Subcutaneous abdominal adipose tissue (tissue), 5 donors: ENCODE measurements at regions not wholly inside any gene's neighbourhood (a gene's known extent, or its start where the extent isn't known, plus 50 kb on each side); places are given as distances from the start of the nearest gene placed in this dataset.
"Not testable (repeated sequence)": the region's sequence is repeated elsewhere in the genome, so short reads cannot be mapped to it uniquely, and the experiment has no call there.

Experiments
- H3K27ac ChIP-seq: one replicate; pipeline ENCODE4 v1.7.0; 2013; ENCODE audit warnings: low read depth, mild to moderate bottlenecking, inconsistent platforms, low read length, moderate library complexity
- H3K27me3 ChIP-seq, 5 donors: one replicate each; pipeline ENCODE4 v1.7.0; 2013; ENCODE audit warnings: low read length in 5 of 5, inconsistent platforms in 1 of 5; ENCODE audit not compliant: control insufficient read depth in 5 of 5, insufficient read depth in 4 of 5
- H3K36me3 ChIP-seq, 5 donors: one replicate each; pipeline ENCODE4 v1.7.0; 2013; ENCODE audit warnings: low read length in 5 of 5; ENCODE audit not compliant: control insufficient read depth in 5 of 5, insufficient read depth in 5 of 5
- H3K4me1 ChIP-seq, 5 donors: one replicate each; pipeline ENCODE4 v1.7.0; 2013; ENCODE audit warnings: low read length in 5 of 5, mild to moderate bottlenecking in 3 of 5, moderate library complexity in 1 of 5; ENCODE audit not compliant: control insufficient read depth in 5 of 5, insufficient read depth in 5 of 5
- H3K4me3 ChIP-seq, 5 donors: one replicate each; pipeline ENCODE4 v1.7.0; 2013; ENCODE audit warnings: low read length in 5 of 5, low read depth in 1 of 5
- H3K9ac ChIP-seq, 5 donors: one replicate each; pipeline ENCODE4 v1.7.0; 2013; ENCODE audit warnings: low read length in 5 of 5, mild to moderate bottlenecking in 4 of 5, moderate library complexity in 3 of 5
- H3K9me3 ChIP-seq, 5 donors: one replicate each; pipeline ENCODE4 v1.7.0; 2013; ENCODE audit warnings: low read length in 5 of 5; ENCODE audit not compliant: control insufficient read depth in 5 of 5
- donor health status: healthy.
- donor health status: healthy.
- donor health status: healthy.
- donor health status: healthy.
- donor health status: healthy.

DNA sequence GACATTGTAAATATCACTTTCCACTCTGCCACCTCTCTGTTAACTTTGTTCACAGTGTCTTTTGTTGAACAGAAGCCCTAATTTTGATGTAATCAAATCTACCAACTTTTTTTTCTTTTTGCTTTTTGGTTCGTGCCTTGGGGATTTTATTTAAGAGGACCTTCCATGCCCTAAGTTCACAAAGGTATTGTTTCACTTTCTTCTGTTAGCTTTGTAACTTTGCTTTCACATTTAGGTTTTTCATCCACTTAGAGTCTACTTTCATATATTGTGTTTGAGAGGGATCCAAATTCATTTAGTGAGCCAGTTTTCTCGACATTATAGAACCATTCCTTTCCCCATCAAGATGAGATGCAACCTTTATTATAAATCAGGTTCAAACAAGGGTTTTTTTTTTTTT, 275.7 kb upstream of the CRY1 start:
- Histone ChIP-seq H3K27me3 (peaks cover 0 to 5% (median 3%) of the 10 kb centered on the region in 5 donors), H3K9ac (no peak overlapping the region), H3K4me3 (no peak overlapping the region), H3K4me1 (peaks cover 0 to 3% (median 0%) of the 10 kb centered on the region in 5 donors), H3K27ac (no peak overlapping the region), H3K36me3 (no peaks in the 10 kb centered on the region), H3K9me3 (no peaks in the 10 kb centered on the region)

DNA sequence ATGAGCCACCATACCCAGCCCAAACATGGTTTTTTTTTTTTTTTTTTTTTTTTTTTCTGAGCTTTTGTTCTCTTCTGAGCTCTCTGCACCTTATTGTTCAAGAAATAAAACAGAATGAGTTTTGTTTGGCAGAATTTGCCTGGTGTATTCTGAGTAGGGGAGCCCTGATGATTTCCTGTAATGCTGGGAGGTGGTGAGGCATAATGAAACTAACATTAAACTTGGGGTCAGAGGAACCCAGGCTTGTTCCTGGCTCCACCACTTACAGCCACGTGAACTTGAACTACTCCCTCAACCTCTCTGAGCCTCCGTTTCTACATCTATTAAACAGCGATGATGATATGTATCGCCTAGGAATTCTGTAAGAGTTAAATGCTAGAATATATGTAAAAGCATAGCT, 276.3 kb upstream of the CRY1 start:
- H3K27me3 ChIP-seq = peaks cover 0 to 5% (median 3%) of the 10 kb centered on the region in 5 donors
- H3K27ac ChIP-seq = no peak overlapping the region
- H3K4me1 ChIP-seq = peaks cover 0 to 3% (median 0%) of the 10 kb centered on the region in 5 donors
- no peaks in the 10 kb centered on the region for H3K36me3 ChIP-seq
- H3K9ac ChIP-seq = no peak overlapping the region
- H3K9me3 ChIP-seq = no peaks in the 10 kb centered on the region
- H3K4me3 ChIP-seq = no peak overlapping the region

DNA sequence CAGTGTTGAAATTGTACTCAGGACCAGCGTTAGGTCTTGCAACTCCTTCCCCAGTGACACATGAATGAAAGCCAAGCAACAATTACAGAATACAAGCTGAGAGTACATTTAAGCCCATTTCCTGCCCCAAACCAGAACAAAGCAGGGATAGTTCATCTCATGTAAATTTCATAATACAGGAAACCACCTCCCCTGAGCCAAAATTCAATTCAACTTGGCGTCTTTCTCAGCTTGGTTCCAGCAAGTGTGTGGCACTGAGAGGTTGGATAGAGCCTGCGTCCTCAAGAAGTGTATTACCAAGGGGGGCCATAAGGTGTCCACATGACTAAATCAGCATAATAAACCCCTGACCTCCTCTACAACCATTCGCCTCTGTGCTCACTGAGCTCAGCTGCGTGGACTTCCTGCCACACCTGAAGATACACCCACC, 278.9 kb upstream of the CRY1 start:
- Histone ChIP-seq H3K4me1 (peaks cover 0 to 3% (median 0%) of the 10 kb centered on the region in 5 donors), H3K36me3 (no peaks in the 10 kb centered on the region), H3K27me3 (peaks cover 0 to 5% (median 3%) of the 10 kb centered on the region in 5 donors), H3K4me3 (no peak overlapping the region), H3K27ac (no peak overlapping the region), H3K9me3 (no peaks in the 10 kb centered on the region), H3K9ac (no peak overlapping the region)

DNA sequence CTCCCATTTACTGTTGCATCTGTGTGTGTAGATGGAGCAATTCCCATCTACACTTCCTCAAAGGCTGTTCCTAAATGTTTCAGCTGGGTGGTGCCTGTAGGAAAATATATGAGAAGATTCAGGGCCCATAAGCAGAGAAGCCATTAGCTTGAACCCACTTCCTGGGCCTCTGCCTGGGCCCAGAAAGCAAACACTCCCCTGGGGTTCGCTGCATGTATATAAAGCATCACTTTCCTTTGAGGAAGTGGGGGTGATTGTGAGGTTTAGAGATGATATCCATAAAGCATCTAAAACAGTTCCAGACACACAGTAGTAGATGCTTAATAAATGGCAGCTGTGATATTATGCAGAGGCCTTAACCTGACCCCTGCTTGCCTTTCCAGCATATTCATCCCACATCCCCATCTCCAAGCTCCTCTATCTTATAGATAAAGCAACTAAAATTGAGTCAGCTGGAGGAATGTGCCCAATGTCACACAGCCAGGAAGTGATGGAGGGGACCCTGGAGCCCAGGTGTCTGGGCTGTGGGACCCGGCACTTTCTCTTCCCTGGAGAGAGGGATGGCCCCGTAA, 280.0 kb upstream of the CRY1 start:
- Histone ChIP-seq H3K9me3 (no peaks in the 10 kb centered on the region), H3K4me1 (peaks cover 0 to 3% (median 0%) of the 10 kb centered on the region in 5 donors), H3K27me3 (peaks cover 0 to 5% (median 3%) of the 10 kb centered on the region in 5 donors), H3K36me3 (no peaks in the 10 kb centered on the region), H3K9ac (no peak overlapping the region), H3K4me3 (no peak overlapping the region), H3K27ac (no peak overlapping the region)

DNA sequence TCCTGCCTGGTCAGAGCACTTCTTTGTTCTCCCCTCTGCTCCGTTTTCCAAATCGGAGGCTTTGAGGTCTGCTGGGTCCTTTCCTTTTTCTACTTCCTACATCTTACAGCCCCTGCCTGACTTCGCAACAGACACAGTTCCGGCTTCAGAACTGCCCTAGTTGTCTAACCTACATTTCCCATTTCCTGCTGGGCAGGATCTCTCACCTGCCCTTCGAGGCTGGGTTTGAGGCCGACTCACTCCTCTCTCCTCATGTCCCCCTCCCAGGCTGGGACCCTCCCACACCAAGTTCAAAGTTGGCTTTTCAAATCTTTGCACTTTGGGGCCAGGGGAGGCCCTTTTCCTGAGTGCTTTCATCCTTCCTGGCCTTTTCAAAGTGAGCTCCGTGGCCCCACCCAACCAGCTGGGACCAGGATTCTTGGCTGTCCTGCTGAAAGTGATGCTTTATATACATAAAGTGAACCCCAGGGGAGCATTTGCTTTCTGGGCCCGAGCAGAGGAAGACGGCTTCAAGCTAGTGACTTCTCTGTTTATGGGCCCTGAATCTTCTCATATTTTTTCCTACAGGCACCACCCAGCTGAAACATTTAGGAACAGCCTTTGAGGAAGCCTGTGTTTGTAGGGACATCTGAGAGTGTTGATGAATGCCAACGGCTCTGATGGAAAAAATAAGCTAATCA, 281.0 kb upstream of the CRY1 start:
- H3K9me3 ChIP-seq = no peaks in the 10 kb centered on the region

DNA sequence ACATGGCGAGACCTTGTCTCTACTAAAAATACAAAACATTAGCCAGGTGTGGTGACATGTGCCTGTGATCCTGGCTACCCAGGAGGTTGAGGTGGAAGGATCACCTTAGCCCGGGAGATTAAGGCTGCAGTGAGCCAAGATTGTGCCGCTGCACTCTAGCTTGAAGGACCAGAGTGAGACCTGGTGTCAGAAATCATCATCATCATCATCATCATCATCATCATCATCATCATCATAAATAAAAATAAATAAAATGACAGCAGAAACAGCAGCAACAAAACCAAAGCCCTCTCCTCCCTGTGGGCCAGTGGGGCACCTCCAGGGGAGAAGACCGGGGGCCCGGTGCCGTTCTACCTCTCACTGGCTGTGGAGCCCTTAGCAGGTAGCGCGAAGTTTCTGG, 281.9 kb upstream of the CRY1 start:
- Histone ChIP-seq H3K27me3 (peaks cover 0 to 7% (median under 1%) of the 10 kb centered on the region in 5 donors), H3K4me3 (no peak overlapping the region), H3K27ac (no peak overlapping the region), H3K36me3 (no peaks in the 10 kb centered on the region), H3K9me3 (no peaks in the 10 kb centered on the region), H3K9ac (no peak overlapping the region), H3K4me1 (peaks cover 0 to 3% (median 0%) of the 10 kb centered on the region in 5 donors)

More for the DNA sequence above, 281.0 kb upstream of the CRY1 start:
- peaks cover 0 to 3% (median 0%) of the 10 kb centered on the region in 5 donors for H3K4me1 ChIP-seq
- no peaks in the 10 kb centered on the region for H3K36me3 ChIP-seq
- peaks cover 0 to 10% (median 3%) of the 10 kb centered on the region in 5 donors for H3K27me3 ChIP-seq
- H3K9ac ChIP-seq = no peak overlapping the region
- no peak overlapping the region for H3K4me3 ChIP-seq
- no peak overlapping the region for H3K27ac ChIP-seq

DNA sequence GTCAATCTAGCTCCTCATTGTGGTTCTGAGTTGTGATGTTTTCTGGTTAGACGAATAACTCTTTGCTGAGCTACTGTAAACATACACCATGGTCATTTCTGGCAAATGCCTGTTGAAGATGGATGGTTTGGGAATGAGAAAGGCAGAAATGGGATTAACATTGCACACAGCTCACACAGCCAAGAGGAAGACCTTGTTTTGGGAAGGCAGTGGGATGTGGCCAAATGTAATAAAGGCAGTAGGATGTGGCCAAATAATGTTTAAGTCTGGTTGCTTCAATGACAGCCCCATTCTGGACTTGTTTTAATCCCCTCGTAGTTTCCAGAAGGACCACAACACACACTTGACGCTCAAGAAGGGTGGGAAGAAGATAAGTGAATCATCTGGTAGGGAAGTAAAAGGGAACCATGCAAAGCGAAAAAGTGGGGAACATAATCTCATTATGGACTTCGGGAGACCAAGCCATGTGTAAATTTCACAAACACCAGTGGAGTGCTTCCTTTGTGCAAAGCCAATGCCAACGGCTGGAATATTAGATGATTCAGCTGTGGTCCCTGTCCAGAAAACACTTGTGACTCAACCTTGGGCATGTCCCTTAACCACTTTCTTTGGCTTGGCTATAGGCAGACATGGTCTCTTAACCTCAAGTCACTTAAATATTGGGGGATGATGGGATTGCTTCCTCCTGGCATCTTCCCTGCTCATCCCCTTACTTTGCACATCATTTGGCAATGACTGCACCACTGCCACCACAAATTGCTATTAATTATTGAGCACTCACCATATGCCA, 284.4 kb upstream of the CRY1 start:
- no peaks in the 10 kb centered on the region for H3K4me1 ChIP-seq

DNA sequence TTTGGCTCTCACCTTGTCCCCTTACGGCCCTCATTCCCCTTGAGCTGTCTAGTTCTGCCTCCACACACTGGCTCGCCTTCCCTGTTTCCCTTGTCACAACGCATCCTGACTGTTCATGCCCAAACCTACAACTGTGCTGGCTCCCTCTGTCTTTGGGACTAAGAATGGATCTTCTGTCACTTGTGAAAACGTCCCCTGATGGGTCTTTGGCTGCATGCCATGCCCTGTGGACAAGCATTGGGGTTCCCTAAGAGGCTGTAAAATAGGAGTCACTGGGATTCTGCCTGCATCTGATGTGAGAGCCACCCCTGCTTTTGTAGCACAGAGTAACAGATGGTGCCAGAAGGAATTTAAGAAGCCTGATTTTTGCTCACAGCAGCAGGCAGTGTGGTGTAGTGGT, 285.3 kb upstream of the CRY1 start:
- H3K9ac ChIP-seq = no peak overlapping the region
- no peaks in the 10 kb centered on the region for H3K36me3 ChIP-seq
- no peaks in the 10 kb centered on the region for H3K9me3 ChIP-seq
- H3K27ac ChIP-seq = no peak overlapping the region
- H3K4me3 ChIP-seq = no peak overlapping the region
- H3K4me1 ChIP-seq = no peaks in the 10 kb centered on the region
- peaks cover 0 to 5% (median 0%) of the 10 kb centered on the region in 5 donors for H3K27me3 ChIP-seq

More for the DNA sequence above, 284.4 kb upstream of the CRY1 start:
- no peaks in the 10 kb centered on the region for H3K9me3 ChIP-seq
- no peak overlapping the region for H3K9ac ChIP-seq
- no peak overlapping the region for H3K4me3 ChIP-seq
- H3K27ac ChIP-seq = no peak overlapping the region
- peaks cover 0 to 5% (median 0%) of the 10 kb centered on the region in 5 donors for H3K27me3 ChIP-seq
- H3K36me3 ChIP-seq = no peaks in the 10 kb centered on the region

DNA sequence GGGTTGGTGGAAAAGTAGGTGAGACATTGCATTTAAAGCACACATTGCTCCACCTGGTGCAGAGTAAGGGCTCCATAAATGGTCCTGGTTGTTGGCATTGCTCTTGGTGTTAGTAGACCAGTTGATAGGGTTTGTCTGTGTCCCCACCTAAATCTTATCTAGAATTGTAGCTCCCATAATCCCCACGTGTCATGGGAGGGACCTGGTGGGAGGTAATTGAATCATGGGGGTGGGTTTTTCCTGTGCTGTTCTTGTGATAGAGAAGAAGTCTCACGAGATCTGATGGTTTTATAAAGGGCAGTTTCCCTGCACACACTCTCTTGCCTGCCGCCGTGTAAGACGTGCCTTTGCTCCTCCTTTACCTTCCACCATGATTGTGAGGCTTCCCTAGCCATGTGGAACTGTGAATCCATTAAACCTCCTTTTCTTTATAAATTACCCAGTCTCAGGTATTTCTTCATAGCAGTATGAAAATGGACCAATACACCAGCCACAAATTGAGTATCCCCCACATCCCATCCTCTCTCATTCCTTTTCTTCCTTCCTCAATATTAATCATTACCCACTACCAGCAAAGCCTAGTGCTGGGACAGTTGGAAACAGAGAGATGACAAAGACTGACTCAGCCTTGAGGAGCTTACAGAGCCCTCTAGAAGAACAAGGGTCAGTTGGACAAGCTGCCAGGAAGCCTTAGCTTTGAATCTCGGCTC, 285.9 kb upstream of the CRY1 start:
- H3K4me1 ChIP-seq, H3K9me3 ChIP-seq, H3K27ac ChIP-seq, H3K9ac ChIP-seq, H3K36me3 ChIP-seq, H3K4me3 ChIP-seq, H3K27me3 ChIP-seq: not testable (repeated sequence)
